Fibroblast of lung (primary cell): ENCODE measurements at regions not wholly inside any gene's neighbourhood (a gene's known extent, or its start where the extent isn't known, plus 50 kb on each side); places are given as distances from the start of the nearest gene placed in this dataset.

Source experiments
- DNase-seq, 2 donors: peaks; one replicate each; pipeline versions ENCODE4 v3.0.0 to v3.0.0-alpha.2; 2010; ENCODE audit warnings: low read depth in 2 of 2
- H2AFZ ChIP-seq: 2 replicates; pipeline ENCODE4 v1.5.1; 2012; ENCODE audit warnings: low read length, control low read depth, inconsistent platforms
- H3K27ac ChIP-seq: 2 replicates; pipeline ENCODE4 v1.5.1; 2011; ENCODE audit warnings: low read length, control low read depth; ENCODE audit not compliant: insufficient read depth
- H3K27me3 ChIP-seq: 2 replicates; pipeline ENCODE4 v1.5.1; 2011; ENCODE audit warnings: mild to moderate bottlenecking, low read length; ENCODE audit not compliant: control insufficient read depth, insufficient read depth
- H3K36me3 ChIP-seq: 2 replicates; pipeline ENCODE4 v1.5.1; 2011; ENCODE audit warnings: low read length; ENCODE audit not compliant: control insufficient read depth, insufficient read depth
- H3K4me1 ChIP-seq: 2 replicates; pipeline ENCODE4 v1.5.1; 2011; ENCODE audit warnings: low read length; ENCODE audit not compliant: control insufficient read depth, insufficient read depth; ENCODE audit errors: extremely low read depth
- H3K4me2 ChIP-seq: 2 replicates; pipeline ENCODE4 v1.5.1; 2011; ENCODE audit warnings: low read length, control low read depth; ENCODE audit not compliant: insufficient read depth; ENCODE audit errors: extremely low read depth
- H3K4me3 ChIP-seq, 4 experiments: fragments of 200-600 bp in 1 of 4; sonication (generic) in 1 of 4; replicated peaks in 1 of 4; 2 replicates each; pipeline ENCODE4 v1.5.1; 2011 to 2016; ENCODE audit warnings: low read length in 4 of 4, low read depth in 3 of 4, mild to moderate bottlenecking in 3 of 4, control low read depth in 2 of 4, inconsistent platforms in 1 of 4, mixed read lengths in 1 of 4; ENCODE audit not compliant: insufficient read depth in 1 of 4; ENCODE audit errors: control extremely low read depth in 1 of 4
- H3K79me2 ChIP-seq: 2 replicates; pipeline ENCODE4 v1.5.1; 2012; ENCODE audit warnings: mild to moderate bottlenecking, low read length, inconsistent platforms; ENCODE audit not compliant: control insufficient read depth, insufficient read depth
- H3K9ac ChIP-seq: 2 replicates; pipeline ENCODE4 v1.5.1; 2011; ENCODE audit warnings: mild to moderate bottlenecking, low read length, control low read depth; ENCODE audit not compliant: insufficient read depth
- H3K9me3 ChIP-seq: 2 replicates; pipeline ENCODE4 v1.5.1; 2012; ENCODE audit warnings: low read depth, low read length; ENCODE audit not compliant: control insufficient read depth, insufficient read depth
- H4K20me1 ChIP-seq: 2 replicates; pipeline ENCODE4 v1.5.1; 2011; ENCODE audit warnings: low read length; ENCODE audit not compliant: control insufficient read depth, insufficient read depth; ENCODE audit errors: extremely low read depth
- EZH2 ChIP-seq: IDR thresholded peaks from 2 replicates; pipeline ENCODE4 v1.5.1; 2012; ENCODE audit warnings: low read length, control low read depth, mild to moderate bottlenecking; ENCODE audit errors: missing control alignments
- TF ChIP-seq, protein P1 (sequence below), 2 donors: IDR thresholded peaks in 1 of 2; conservative IDR thresholded peaks in 1 of 2; 1 replicate in 1 of 2; 2 replicates in 1 of 2; pipeline ENCODE4 v1.5.1; 2011 to 2012; ENCODE audit warnings: low read length in 2 of 2, control low read depth in 1 of 2, inconsistent platforms in 1 of 2, low read depth in 1 of 2, mild to moderate bottlenecking in 1 of 2

DNA sequence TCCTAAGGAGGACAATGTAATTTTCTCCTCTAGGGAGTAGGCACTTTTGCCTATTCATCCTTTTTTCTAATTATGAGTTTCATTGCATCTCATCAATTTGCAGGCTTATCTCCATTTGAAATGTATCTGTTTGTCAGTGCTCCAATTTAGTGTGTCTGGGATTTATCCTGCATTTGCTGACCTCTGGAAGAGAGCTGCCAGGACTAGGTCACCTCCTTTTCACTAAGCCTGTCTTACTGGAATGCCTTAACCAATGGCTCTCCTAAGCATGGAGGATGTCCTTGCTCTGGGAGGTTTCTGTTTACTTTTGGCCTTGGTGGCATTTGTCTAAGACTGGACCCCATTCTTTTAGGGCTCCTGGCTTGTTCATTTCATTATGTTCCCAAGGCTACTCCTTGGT is 261.5 kb downstream of the NEBL start:
- no peak overlapping the region for H3K27ac ChIP-seq
- no peak overlapping the region for H2AFZ ChIP-seq
- no peak overlapping the region for H3K9ac ChIP-seq
- H3K36me3 ChIP-seq, result no peaks in the 10 kb centered on the region
- no peak for DNase-seq
- no peaks in the 10 kb centered on the region for H3K27me3 ChIP-seq
- no peaks in the 10 kb centered on the region for H3K79me2 ChIP-seq
- H4K20me1 ChIP-seq, result no peaks in the 10 kb centered on the region
- H3K4me3 ChIP-seq, result no peak overlapping the region
- no peaks in the 10 kb centered on the region for H3K4me1 ChIP-seq
- no peak overlapping the region for H3K4me2 ChIP-seq
- H3K9me3 ChIP-seq, result no peaks in the 10 kb centered on the region
- TF ChIP-seq, protein P1, sequence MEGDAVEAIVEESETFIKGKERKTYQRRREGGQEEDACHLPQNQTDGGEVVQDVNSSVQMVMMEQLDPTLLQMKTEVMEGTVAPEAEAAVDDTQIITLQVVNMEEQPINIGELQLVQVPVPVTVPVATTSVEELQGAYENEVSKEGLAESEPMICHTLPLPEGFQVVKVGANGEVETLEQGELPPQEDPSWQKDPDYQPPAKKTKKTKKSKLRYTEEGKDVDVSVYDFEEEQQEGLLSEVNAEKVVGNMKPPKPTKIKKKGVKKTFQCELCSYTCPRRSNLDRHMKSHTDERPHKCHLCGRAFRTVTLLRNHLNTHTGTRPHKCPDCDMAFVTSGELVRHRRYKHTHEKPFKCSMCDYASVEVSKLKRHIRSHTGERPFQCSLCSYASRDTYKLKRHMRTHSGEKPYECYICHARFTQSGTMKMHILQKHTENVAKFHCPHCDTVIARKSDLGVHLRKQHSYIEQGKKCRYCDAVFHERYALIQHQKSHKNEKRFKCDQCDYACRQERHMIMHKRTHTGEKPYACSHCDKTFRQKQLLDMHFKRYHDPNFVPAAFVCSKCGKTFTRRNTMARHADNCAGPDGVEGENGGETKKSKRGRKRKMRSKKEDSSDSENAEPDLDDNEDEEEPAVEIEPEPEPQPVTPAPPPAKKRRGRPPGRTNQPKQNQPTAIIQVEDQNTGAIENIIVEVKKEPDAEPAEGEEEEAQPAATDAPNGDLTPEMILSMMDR (conservative IDR thresholded peaks at IDR 0.05 in 1 of 2, IDR thresholded peaks at IDR 0.05 in 1 of 2; ENCODE audit: low read depth in 1 of 2, low read length in 2 of 2), result no peak

DNA sequence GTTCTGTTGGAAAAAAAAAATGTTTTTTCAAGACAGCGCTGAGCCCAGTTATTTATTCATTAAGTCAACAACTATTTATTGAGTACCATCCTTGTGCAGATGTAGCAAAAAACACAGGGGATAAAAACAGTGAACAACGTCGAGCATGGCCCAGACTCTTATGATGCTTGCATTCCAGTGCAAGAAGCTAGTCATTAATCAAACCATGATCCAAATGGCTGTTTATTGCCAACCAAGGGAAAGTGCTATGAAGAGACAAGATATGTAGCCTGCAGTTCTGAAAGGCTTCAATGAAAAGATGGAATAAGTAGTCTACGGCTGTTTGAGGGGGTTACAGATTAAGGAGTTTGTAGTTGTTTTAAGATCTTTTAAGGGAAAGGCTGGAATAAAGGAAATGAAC is 262.3 kb downstream of the NEBL start:
- no peaks in the 10 kb centered on the region for H3K27me3 ChIP-seq
- peak in 1 of 2 donors; percentile 7 for DNase-seq
- no peaks in the 10 kb centered on the region for H3K9me3 ChIP-seq
- no peaks in the 10 kb centered on the region for H4K20me1 ChIP-seq
- no peaks in the 10 kb centered on the region for H3K36me3 ChIP-seq
- TF ChIP-seq, protein P1 (conservative IDR thresholded peaks at IDR 0.05 in 1 of 2, IDR thresholded peaks at IDR 0.05 in 1 of 2; ENCODE audit: low read depth in 1 of 2, low read length in 2 of 2), result no peak
- TF ChIP-seq EZH2, result no peak
- no peaks in the 10 kb centered on the region for H3K79me2 ChIP-seq
- no peak overlapping the region for H2AFZ ChIP-seq
- no peak overlapping the region for H3K4me2 ChIP-seq
- no peak overlapping the region for H3K4me3 ChIP-seq
- H3K9ac ChIP-seq, result no peak overlapping the region
- no peak overlapping the region for H3K27ac ChIP-seq
- H3K4me1 ChIP-seq, result no peaks in the 10 kb centered on the region

DNA sequence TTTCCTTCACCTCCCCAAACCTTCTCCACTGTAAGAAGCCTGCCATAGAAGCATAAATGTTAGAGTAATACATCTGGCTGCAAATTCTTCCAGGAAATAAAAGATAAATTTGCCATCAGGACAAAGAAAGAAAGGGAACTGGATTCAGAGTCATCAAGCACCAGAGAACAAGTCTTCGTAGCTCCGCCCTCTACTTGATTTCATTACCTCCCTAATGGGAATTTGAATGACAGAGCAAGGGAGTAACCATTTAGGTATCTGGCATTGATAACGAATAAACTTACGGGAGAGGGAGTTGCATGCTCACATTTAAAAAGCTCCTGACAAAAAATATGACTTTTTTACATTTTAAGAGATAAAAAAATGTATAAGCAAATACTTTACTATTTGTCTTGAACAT is 263.4 kb downstream of the NEBL start:
- no peak for DNase-seq
- Histone ChIP-seq H3K9me3 (no peaks in the 10 kb centered on the region), H3K36me3 (no peaks in the 10 kb centered on the region), H3K4me2 (no peak overlapping the region), H3K4me3 (no peak overlapping the region), H3K27me3 (no peaks in the 10 kb centered on the region), H2AFZ (no peak overlapping the region), H4K20me1 (no peaks in the 10 kb centered on the region), H3K9ac (no peak overlapping the region), H3K79me2 (no peaks in the 10 kb centered on the region), H3K4me1 (no peaks in the 10 kb centered on the region), H3K27ac (no peak overlapping the region)
- TF ChIP-seq, protein P1 (conservative IDR thresholded peaks at IDR 0.05 in 1 of 2, IDR thresholded peaks at IDR 0.05 in 1 of 2; ENCODE audit: low read depth in 1 of 2, low read length in 2 of 2), result no peak
- no peak for TF ChIP-seq EZH2
